T-helper 17 cell (primary cell): ENCODE measurements at regions not wholly inside any gene's neighbourhood (a gene's known extent, or its start where the extent isn't known, plus 50 kb on each side); places are given as distances from the start of the nearest gene placed in this dataset.

Source experiments
- ATAC-seq: fragments of 150-1000 bp; cut with Tn5 transposase; 2 replicates; pipeline ENCODE4 v1.10.0; 2021; ENCODE audit warnings: mild to moderate bottlenecking, moderate library complexity
- DNase-seq, 3 donors: peaks; one replicate each; pipeline versions ENCODE4 v3.0.0 to v3.0.0-alpha.2; 2020 to 2021
- H3K9me3 ChIP-seq: one replicate; pipeline ENCODE4 v1.7.0; 2013; ENCODE audit warnings: low read length, mild to moderate bottlenecking; ENCODE audit not compliant: control insufficient read depth, poor library complexity, severe bottlenecking
- H3K27ac Mint-ChIP-seq: one replicate; pipeline ENCODE4 v1.8.0; 2022; ENCODE audit warnings: mild to moderate bottlenecking, moderate library complexity, mixed read lengths
- H3K27me3 Mint-ChIP-seq: one replicate; pipeline ENCODE4 v1.8.0; 2022; ENCODE audit warnings: mixed read lengths
- H3K36me3 Mint-ChIP-seq: one replicate; pipeline ENCODE4 v1.8.0; 2022; ENCODE audit warnings: low read depth, mixed read lengths
- H3K4me1 Mint-ChIP-seq: one replicate; pipeline ENCODE4 v1.8.0; 2022; ENCODE audit warnings: mild to moderate bottlenecking, mixed read lengths
- H3K4me3 Mint-ChIP-seq: one replicate; pipeline ENCODE4 v1.8.0; 2022; ENCODE audit warnings: mild to moderate bottlenecking, moderate library complexity, mixed read lengths

DNA sequence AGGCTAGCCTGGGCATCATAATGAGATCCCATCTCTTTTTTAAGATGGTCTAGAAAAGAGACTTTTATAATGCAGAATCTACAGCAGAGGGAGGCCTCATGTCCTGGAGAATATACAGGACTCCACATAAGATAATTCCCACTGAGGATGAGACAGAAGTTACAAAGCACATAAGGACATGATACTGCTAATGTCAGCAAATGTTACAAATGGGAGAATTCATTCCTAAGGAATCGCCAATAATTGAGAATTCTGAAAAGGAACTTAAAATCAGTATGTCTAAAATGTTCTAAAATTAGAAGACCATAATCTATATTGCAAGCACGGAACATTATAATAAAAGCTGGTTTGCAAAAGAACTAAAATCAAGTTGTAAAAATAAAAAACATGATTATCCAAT, 131.6 kb upstream of the PKDCC start:
- DNase-seq = no peak
- Mint-ChIP-seq H3K27me3 (peaks cover 32% of the 10 kb centered on the region), H3K27ac (no peak overlapping the region), H3K4me3 (no peak overlapping the region), H3K4me1 (peaks cover 4% of the 10 kb centered on the region), H3K36me3 (no peaks in the 10 kb centered on the region)
- ATAC-seq = no peak
- no peaks in the 10 kb centered on the region for H3K9me3 ChIP-seq

DNA sequence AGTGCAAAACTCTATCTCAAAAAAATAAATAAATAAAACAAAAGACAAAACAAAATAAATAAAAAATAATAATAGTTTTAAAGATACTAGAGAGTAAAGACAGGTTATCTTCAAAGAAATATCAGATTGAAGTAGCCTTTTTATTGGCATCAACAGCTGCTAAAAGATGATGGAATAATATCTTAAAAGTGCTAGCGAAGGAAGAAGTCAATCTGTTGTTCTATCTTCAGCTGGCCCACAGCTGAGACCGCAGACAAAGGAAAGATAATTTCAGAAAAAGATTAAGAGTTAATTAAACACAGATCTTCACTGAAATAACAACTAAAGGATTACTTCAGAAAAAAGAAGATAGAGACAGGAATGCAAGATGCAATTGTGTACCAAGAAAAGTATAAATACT, 130.2 kb upstream of the PKDCC start:
- Mint-ChIP-seq H3K4me1 (peaks cover 2% of the 10 kb centered on the region), H3K36me3 (no peaks in the 10 kb centered on the region), H3K27me3 (peaks cover 24% of the 10 kb centered on the region), H3K4me3 (no peak overlapping the region), H3K27ac (no peak overlapping the region)
- no peak for ATAC-seq
- no peak for DNase-seq
- no peaks in the 10 kb centered on the region for H3K9me3 ChIP-seq

DNA sequence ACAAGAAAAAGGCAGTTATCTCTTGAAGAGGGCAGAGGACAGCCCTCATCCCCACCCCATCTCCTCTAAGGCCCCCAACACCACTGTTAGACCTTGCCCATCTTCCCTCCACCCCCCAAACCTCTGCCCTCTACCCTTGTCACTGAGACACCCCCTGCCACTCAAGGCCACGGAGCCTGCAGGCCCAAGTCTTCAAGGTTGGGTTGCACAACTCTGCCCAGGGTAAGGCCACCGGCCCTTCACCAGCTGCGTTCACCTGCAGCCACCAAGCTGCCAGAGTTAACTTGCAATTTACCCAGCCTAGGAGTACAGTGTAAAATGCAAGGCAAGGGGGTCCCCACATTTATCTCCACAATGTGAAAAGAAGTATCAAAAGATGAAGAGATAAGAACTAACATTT, 128.7 kb upstream of the PKDCC start:
- DNase-seq (no peak), ATAC-seq (no peak)
- no peak overlapping the region for H3K27ac Mint-ChIP-seq
- no peaks in the 10 kb centered on the region for H3K36me3 Mint-ChIP-seq
- peaks cover 17% of the 10 kb centered on the region for H3K27me3 Mint-ChIP-seq
- peaks cover 2% of the 10 kb centered on the region for H3K4me1 Mint-ChIP-seq
- H3K9me3 ChIP-seq = no peaks in the 10 kb centered on the region
- H3K4me3 Mint-ChIP-seq = no peak overlapping the region

DNA sequence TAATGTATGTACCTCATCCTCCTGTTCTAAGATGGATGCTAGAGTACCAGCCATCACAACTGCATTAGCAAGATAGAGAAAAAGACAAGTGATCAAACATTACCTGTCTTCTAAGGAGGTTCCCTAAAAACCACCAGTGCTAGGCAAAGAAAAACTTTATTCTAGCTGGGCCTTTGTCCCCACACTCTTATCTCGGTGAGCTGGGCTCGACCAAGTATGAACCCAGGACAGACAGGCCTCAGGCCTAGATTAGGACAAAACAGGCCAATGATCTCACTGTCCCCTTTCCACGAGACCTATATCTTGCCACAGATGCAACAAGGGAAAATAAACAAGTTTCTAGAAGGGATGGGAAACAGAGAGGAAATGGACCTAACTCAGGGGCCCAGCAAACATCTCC, 127.6 kb upstream of the PKDCC start:
- Mint-ChIP-seq H3K4me3 (no peak overlapping the region), H3K27me3 (peaks cover 6% of the 10 kb centered on the region)

DNA sequence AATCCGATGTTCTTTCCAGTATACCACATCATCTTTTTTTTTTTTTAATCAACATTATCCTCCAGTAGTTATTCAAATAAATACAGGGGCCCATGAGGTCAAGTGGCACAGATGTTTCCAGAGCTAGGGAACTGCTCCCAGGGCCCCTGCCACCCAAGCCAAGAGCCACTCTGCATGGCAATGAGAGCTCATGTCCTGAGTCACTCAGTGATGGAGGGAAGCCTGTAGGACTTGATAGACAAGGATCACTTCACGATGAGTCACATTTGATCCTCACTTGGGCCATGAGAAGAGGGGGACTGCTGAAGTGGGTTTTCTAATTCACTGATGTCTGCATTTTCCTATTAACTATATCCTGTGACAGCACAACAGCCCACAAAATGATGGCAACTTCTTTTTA, 127.0 kb upstream of the PKDCC start:
- Mint-ChIP-seq H3K4me1 (peaks cover 2% of the 10 kb centered on the region), H3K4me3 (no peak overlapping the region), H3K27me3 (peaks cover 6% of the 10 kb centered on the region), H3K36me3 (no peaks in the 10 kb centered on the region), H3K27ac (peak overlapping the region; percentile 57)
- H3K9me3 ChIP-seq = no peaks in the 10 kb centered on the region
- ATAC-seq (no peak), DNase-seq (no peak)

More for the DNA sequence above, 127.6 kb upstream of the PKDCC start:
- Mint-ChIP-seq H3K4me1 (peaks cover 2% of the 10 kb centered on the region), H3K27ac (no peak overlapping the region), H3K36me3 (no peaks in the 10 kb centered on the region)
- H3K9me3 ChIP-seq = no peaks in the 10 kb centered on the region
- ATAC-seq = no peak
- no peak for DNase-seq

DNA sequence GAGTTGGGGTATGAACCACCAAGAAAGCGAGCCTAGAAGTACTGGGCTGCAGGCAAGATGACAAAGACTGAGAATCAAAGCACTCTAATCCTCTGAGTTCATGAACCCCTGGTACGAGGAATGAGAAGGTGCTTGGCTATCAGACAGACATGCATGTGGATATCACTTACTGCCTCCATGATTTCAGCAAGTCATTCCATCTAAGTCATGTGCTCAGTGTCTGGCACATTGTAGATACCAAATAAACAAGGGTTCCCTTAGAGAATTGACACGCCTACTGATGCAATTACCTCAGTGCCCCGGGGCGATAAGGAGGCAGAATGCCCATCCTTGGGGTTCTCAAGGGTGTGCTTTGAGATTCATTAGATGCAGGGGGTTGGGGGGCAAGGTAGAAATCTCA, 125.6 kb upstream of the PKDCC start:
- ATAC-seq (no peak), DNase-seq (no peak)
- no peaks in the 10 kb centered on the region for H3K4me1 Mint-ChIP-seq
- no peaks in the 10 kb centered on the region for H3K36me3 Mint-ChIP-seq
- no peaks in the 10 kb centered on the region for H3K9me3 ChIP-seq
- no peak overlapping the region for H3K27ac Mint-ChIP-seq
- H3K27me3 Mint-ChIP-seq = peaks cover 6% of the 10 kb centered on the region
- H3K4me3 Mint-ChIP-seq = no peak overlapping the region

DNA sequence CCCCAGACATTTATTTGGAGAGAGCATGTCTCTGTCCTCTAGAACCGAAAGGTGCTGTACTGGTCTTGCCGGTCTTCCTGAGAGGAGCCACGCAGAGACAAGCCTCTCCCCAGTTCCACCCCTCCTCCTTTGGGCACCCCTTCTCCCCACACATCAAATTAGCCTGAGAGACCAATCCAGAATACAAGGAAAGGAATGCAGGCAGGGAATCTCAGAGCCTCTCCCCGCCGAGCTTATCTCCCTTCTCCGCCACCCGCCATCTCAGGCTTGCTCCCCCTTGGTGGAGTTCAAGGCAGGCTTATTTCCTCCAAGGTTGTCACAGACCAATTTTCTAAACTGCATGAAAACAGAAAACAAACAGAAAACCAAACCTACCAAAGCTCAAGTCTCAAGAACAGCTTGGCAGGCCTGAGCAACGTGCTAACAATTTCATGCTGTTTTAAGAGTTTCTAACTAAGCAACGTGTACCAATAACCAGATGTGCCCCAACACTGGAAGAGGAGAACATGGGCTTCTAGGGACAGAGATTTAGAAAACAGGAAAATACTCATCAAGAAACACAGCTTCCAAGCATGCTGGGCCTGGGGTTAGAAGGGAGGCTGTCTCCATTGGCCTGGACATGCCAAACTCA, 124.5 kb upstream of the PKDCC start:
- Mint-ChIP-seq H3K27ac (no peak overlapping the region), H3K4me3 (no peak overlapping the region), H3K27me3 (peaks cover 6% of the 10 kb centered on the region), H3K4me1 (no peaks in the 10 kb centered on the region), H3K36me3 (no peaks in the 10 kb centered on the region)
- no peaks in the 10 kb centered on the region for H3K9me3 ChIP-seq
- DNase-seq = no peak
- no peak for ATAC-seq

DNA sequence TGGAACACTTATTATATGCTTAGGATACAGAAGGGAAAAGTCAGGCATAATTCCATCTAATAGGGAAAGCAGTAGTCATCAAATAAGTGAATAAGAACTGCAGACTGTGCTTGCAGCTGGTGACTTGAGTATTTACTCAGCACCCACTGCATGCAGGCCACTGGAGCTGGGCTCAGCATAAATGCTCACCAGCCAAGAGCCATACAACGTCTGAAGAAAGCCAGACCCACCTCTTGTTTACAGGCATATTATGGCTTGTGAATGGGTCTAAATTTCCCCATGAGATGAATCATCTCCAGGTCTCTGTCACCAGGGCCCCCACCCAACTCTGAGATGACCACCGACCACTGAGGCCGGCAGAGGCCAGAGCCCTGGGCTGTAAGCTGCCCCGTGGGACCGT, 123.8 kb upstream of the PKDCC start:
- H3K4me3 Mint-ChIP-seq = no peak overlapping the region
- no peak overlapping the region for H3K27ac Mint-ChIP-seq

DNA sequence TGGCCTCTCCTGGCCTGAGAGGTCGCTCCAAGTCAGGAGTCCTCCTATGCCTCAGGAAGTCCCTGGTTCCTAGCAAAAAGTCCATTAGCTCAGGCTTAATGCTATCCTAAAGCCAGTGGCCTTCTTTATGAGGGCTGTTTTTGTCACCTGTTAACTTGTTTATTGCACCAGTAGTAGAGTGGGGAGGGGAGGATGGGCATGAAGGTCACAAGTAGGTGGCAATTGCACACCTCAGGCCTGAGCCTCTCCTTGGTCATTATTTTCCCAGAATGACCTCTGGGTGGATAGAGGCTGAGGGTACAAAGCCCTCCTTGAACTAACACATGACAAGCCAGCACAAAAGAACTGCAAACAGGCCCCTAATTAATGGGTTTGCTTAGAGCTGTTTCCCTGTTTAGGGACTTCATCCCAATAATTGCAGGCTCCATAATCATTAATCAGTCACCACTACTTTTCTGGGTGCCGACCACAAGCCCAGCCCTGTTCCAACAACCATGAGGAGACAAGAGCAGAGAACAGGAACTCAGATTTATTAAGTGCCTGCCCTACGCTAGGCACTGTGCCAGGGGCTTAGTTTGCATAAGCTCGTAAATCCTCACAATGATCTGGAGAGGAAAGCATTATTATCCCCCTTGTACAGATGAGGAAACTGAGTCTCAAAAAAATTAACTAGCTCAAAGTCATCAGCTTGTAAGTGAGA, 123.0 kb upstream of the PKDCC start:
- Mint-ChIP-seq H3K4me3 (no peak overlapping the region), H3K27me3 (peaks cover 6% of the 10 kb centered on the region)

More for the DNA sequence above, 123.8 kb upstream of the PKDCC start:
- Mint-ChIP-seq H3K27me3 (peaks cover 6% of the 10 kb centered on the region), H3K36me3 (no peaks in the 10 kb centered on the region), H3K4me1 (no peaks in the 10 kb centered on the region)
- no peaks in the 10 kb centered on the region for H3K9me3 ChIP-seq
- DNase-seq (no peak), ATAC-seq (no peak)

DNA sequence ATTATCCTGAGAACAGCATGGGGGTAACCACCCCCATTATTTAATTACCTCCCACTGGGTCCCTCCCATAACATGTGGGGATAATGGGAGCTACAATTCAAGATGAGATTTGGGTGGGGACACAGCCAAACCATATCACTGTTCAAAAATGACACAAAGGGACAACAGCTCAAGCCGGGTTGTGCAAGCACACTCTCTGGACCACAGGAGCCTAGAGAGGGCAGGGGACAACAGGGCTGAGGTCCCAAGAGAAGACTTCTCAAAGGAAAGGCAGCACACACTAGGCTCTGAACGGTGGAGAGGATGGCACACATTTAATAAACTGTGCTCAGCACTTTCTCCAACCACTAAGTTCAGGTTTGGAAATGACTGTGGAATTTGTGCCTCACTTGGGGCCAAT, 122.1 kb upstream of the PKDCC start:
- H3K4me1 Mint-ChIP-seq = no peaks in the 10 kb centered on the region
- no peaks in the 10 kb centered on the region for H3K36me3 Mint-ChIP-seq
- H3K27me3 Mint-ChIP-seq = peaks cover 6% of the 10 kb centered on the region
- DNase-seq (no peak), ATAC-seq (no peak)
- H3K4me3 Mint-ChIP-seq = no peak overlapping the region
- no peak overlapping the region for H3K27ac Mint-ChIP-seq
- H3K9me3 ChIP-seq = no peaks in the 10 kb centered on the region

More for the DNA sequence above, 123.0 kb upstream of the PKDCC start:
- no peaks in the 10 kb centered on the region for H3K4me1 Mint-ChIP-seq
- DNase-seq (no peak), ATAC-seq (no peak)
- H3K27ac Mint-ChIP-seq = no peak overlapping the region
- no peaks in the 10 kb centered on the region for H3K9me3 ChIP-seq
- no peaks in the 10 kb centered on the region for H3K36me3 Mint-ChIP-seq

DNA sequence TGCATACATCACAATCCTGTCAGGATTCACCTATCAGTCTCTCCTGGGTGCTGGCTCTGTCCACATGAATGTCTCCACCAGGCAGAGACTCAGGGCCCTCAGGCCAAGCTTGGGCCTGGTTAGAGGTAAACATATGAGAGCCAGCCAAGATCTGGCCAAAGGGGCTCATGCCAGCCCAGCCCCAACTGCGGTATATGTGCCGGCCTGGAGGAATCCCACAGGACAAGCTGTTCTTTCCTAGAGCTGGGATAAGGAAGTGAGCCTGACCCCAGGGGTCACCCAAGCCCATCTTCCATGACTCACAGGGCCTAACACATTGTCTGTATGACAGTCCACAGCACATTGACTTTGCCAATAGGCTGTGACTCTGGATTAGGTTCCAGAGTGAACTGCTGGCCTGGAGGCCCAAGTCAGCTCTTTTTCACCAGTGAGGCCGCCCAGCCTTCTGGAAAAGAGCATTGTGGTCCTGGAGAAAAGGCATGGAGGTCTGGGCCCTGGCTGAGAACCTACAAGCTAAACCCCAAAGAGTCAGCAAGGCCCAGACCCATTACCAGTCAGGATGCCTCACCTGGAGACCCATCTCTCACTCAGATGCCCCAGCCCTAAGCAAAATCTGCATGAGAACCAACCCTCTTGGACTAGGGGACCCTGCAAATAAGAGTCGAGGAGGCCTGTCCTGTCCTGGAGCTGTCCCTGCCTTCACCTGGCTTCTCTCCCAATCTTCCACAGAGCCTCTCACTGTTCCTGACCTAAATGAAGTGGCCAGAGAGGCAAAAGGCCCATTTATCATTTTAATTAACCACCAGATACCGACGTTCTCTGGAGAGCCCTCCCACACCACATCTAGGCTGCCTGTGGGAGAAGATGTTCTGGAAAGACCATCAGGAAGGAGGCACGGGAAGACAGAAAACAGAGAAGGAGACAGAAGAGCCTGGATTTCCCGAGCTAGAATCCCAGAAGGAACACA, 120.9 kb upstream of the PKDCC start:
- Mint-ChIP-seq H3K36me3 (no peaks in the 10 kb centered on the region), H3K4me1 (no peaks in the 10 kb centered on the region), H3K27ac (no peak overlapping the region), H3K4me3 (no peak overlapping the region), H3K27me3 (peaks cover 10% of the 10 kb centered on the region)
- H3K9me3 ChIP-seq = no peaks in the 10 kb centered on the region
- DNase-seq (no peak), ATAC-seq (no peak)

DNA sequence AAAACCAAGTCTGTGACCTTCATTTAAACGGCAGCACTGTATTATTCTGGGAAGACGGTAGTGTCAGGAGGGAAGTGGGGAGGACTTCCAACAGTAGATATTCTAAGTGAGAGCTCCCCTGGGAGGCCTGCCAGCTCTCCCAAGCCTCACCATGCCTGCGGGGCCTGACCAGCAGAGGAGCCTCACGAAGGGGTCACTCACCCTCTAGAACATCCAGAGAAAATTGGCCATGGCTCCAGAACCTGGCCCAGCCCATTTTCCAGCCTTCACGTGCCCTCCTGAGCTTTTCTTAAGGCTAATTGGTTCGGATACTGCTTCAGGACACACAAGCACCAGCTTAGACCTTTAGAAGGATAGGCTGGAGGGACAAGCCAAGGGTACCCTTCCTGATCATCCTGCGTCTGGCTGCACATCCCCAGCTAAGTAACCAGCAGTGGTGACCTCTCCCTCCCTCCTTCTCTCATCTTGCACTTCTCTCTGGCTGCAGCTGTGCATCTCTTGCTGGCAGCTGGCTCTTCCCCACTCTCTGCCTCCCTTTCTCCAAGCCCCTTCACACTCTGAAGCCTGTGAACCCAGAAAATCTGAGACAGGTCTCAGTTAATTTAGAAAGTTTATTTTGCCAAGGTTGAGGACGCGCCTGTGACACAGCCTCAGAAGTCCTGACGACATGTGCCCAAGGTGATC, 120.1 kb upstream of the PKDCC start:
- Mint-ChIP-seq H3K4me3 (no peak overlapping the region), H3K27me3 (peaks cover 10% of the 10 kb centered on the region), H3K27ac (no peak overlapping the region), H3K4me1 (no peaks in the 10 kb centered on the region), H3K36me3 (no peaks in the 10 kb centered on the region)
- ATAC-seq (no peak), DNase-seq (no peak)
- no peaks in the 10 kb centered on the region for H3K9me3 ChIP-seq

DNA sequence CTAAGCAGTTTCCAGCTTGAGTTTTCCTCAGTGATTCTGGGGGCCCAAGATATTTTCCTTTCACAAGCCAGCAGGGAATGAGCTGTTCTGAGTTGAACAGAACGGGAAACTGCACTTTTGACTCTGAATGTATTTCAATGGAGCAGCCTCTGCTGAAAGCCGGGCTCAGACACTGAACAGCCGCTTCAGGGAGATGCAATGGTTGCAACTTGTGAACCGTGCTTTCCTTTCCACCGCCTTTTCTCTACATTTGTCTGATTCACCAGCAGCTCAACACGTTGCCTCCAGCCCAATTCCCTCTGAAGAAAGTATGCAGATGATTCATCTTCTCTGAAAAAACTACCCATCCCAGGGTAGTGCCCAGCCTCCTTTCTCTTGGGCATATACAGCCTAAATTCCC, 119.3 kb upstream of the PKDCC start:
- no peak for ATAC-seq
- peaks cover 2% of the 10 kb centered on the region for H3K4me1 Mint-ChIP-seq
- peaks cover 10% of the 10 kb centered on the region for H3K27me3 Mint-ChIP-seq
- no peak overlapping the region for H3K4me3 Mint-ChIP-seq
- no peak for DNase-seq
- H3K27ac Mint-ChIP-seq = no peak overlapping the region
- H3K36me3 Mint-ChIP-seq = no peaks in the 10 kb centered on the region
- H3K9me3 ChIP-seq = no peaks in the 10 kb centered on the region
